AG09319 (cell line): ENCODE measurements at regions not wholly inside any gene's neighbourhood (a gene's known extent, or its start where the extent isn't known, plus 50 kb on each side); places are given as distances from the start of the nearest gene placed in this dataset.

Source experiments
- DNase-seq: peaks from one replicate; pipeline ENCODE4 v3.0.0-alpha.2; 2010; ENCODE audit warnings: low read depth; ENCODE audit errors: extremely low read depth
- CTCF ChIP-seq: IDR thresholded peaks from 2 replicates; pipeline ENCODE4 v1.5.1; 2011; ENCODE audit warnings: low read depth, mild to moderate bottlenecking, inconsistent platforms, low read length, moderate library complexity

GRCh38 chr15:86010398-86010797 lies 69.3 kb upstream of the AGBL1 start:
- DNase-seq: no peak
- no peak for TF ChIP-seq CTCF

GRCh38 chr15:86010891-86011290 lies 68.8 kb upstream of the AGBL1 start:
- TF ChIP-seq CTCF: no peak

DNA sequence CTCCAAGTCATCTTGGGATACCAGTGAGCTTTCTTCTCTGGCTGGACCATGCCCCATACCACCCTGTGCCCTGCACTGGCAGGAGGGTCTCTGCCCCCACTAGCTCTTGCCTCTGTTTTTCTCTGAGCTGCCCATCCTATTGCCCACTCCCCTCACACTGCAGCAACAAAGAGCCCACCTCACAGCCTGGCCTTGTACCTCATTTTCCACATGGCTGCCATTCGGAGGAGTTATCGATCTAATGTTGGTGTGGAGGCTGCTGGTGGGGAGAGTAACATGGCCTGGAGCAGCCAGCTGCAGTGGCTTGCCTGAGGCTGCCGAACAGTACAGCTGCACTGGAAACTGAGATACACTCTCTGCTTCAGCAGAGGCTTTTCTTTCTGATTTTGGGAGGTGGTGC lies 65.7 kb upstream of the AGBL1 start:
- DNase-seq: no peak
- no peak for TF ChIP-seq CTCF

More at GRCh38 chr15:86010891-86011290, 68.8 kb upstream of the AGBL1 start:
- no peak for DNase-seq

- TF ChIP-seq CTCF: no peak
- no peak for DNase-seq
These were observed 62.9 kb upstream of the AGBL1 start for GRCh38 chr15:86016750-86017149.

DNA sequence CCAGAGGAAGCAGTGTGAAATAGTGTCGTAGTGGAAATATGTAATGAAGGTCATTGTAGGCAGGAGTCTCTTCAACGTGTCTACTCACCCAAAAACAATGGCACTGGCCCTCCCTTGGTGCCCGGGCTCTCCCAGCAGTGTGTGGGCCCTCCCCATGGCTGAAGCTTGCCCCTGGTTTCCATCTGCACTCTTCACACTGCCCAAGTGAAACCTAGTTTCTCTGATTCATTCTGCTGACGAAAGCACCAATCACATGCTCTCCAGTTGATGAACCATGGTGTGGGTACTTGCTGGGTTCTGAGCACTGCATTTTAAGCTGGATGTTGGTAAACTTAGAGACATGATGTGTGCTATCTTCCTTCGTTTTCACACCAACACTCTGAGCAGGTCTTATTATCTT lies 61.0 kb upstream of the AGBL1 start:
- no peak for TF ChIP-seq CTCF
- no peak for DNase-seq

DNA sequence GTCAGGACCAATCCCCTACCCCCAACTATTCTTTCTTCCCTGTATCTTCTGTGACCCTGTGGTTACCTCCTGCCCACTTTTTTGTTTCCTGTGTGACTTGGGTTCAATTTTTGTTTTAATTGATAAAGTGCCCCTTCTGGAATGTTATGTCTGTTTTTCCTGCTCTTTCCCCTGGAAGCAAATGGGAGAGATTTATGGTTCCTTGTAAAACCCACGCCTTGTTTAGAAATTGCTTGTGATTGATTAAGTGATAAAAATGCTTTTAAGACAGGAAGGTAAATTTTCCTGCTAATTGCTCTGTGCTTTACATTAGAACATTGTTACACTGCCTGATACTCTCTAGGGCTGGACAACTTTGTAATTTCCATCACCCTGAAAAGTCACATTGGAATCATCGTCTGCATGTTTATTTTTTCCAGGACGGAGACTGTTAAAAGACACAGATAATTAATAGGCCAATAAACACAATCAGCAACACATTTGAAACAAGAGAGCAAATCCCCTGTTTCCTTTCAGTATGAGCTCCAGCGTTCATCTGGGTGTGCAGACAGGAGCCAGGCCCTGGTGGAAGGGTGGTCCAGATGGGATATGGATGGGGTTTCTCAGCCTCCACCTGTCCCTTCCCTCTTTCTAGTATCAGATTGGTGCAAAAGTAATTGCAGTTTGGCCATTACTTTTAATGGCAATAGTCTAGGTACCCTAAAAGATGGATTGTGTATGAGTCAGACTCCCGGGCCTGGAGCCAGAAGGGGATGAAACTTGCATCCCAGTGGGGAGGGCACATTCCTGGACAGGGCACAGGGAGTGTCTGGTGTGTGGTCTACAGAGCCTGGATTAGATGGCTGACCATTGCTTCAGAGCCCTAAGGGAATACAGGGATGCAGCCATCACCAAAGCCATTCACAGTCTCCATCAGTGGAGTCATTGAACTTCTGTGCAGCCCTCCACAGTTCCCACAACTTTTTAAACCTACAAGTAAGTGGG lies 58.1 kb upstream of the AGBL1 start:
- no peak for DNase-seq
- TF ChIP-seq CTCF: no peak

GRCh38 chr15:86028961-86029360 lies 50.7 kb upstream of the AGBL1 start:
- no peak for TF ChIP-seq CTCF
- no peak for DNase-seq
